MM.1S (cell line): ENCODE measurements at regions not wholly inside any gene's neighbourhood (a gene's known extent, or its start where the extent isn't known, plus 50 kb on each side); places are given as distances from the start of the nearest gene placed in this dataset.

Experiments used
- DNase-seq: peaks from one replicate; pipeline ENCODE4 v3.0.0-alpha.2; 2015
- H2AFZ ChIP-seq: fragments of 300-600 bp; sonication (generic); 2 replicates; pipeline ENCODE4 v1.6.0; 2016; ENCODE audit warnings: antibody characterized with exemption, low read length
- H3F3A ChIP-seq: fragments of 300-600 bp; sonication (generic); 2 replicates; pipeline ENCODE4 v1.6.1; 2016; ENCODE audit warnings: mild to moderate bottlenecking, antibody characterized with exemption, low read length, moderate library complexity, mixed read lengths; ENCODE audit not compliant: insufficient read depth
- H3K27ac ChIP-seq: fragments of 300-600 bp; sonication (generic); 2 replicates; pipeline ENCODE4 v1.5.1; 2016; ENCODE audit warnings: mild to moderate bottlenecking, low read length
- H3K27me3 ChIP-seq: fragments of 300-600 bp; sonication (generic); replicated peaks from 2 replicates; pipeline ENCODE4 v1.6.0; 2016; ENCODE audit warnings: low read length; ENCODE audit not compliant: insufficient read depth
- H3K36me3 ChIP-seq: fragments of 300-600 bp; sonication (generic); replicated peaks from 2 replicates; pipeline ENCODE4 v1.6.1; 2016; ENCODE audit warnings: mild to moderate bottlenecking, low read length, mixed read lengths; ENCODE audit not compliant: insufficient read depth
- H3K4me1 ChIP-seq: fragments of 300-600 bp; sonication (generic); 2 replicates; pipeline ENCODE4 v1.6.1; 2016; ENCODE audit warnings: low read length, mixed read lengths
- H3K4me2 ChIP-seq: fragments of 300-600 bp; sonication (generic); 2 replicates; pipeline ENCODE4 v1.6.0; 2016; ENCODE audit warnings: low read depth, low read length
- H3K4me3 ChIP-seq: fragments of 300-600 bp; sonication (generic); 2 replicates; pipeline ENCODE4 v1.5.1; 2016; ENCODE audit warnings: low read length, mixed read lengths
- H3K79me2 ChIP-seq: fragments of 300-600 bp; sonication (generic); 2 replicates; pipeline ENCODE4 v1.6.1; 2016; ENCODE audit warnings: mixed run types, low read length, mixed read lengths
- H3K9ac ChIP-seq: fragments of 300-600 bp; sonication (generic); 2 replicates; pipeline ENCODE4 v1.6.1; 2016; ENCODE audit warnings: low read length, mixed read lengths
- H3K9me2 ChIP-seq: fragments of 300-600 bp; sonication (generic); replicated peaks from 2 replicates; pipeline ENCODE4 v1.6.1; 2016; ENCODE audit warnings: mild to moderate bottlenecking, low read length, mixed read lengths; ENCODE audit not compliant: insufficient read depth
- H3K9me3 ChIP-seq: fragments of 300-600 bp; sonication (generic); replicated peaks from 2 replicates; pipeline ENCODE4 v1.6.1; 2016; ENCODE audit warnings: mild to moderate bottlenecking, low read length, mixed read lengths; ENCODE audit not compliant: insufficient read depth
- H4K20me1 ChIP-seq: fragments of 300-600 bp; sonication (generic); 2 replicates; pipeline ENCODE4 v1.6.1; 2016; ENCODE audit warnings: mild to moderate bottlenecking, low read length, moderate library complexity, mixed read lengths; ENCODE audit not compliant: insufficient read depth
- CTCF ChIP-seq: fragments of 300-600 bp; sonication (generic); IDR thresholded peaks from 2 replicates; pipeline ENCODE4 v1.5.1; 2016; ENCODE audit warnings: antibody characterized with exemption, low read length, mixed read lengths
- EZH2 ChIP-seq: fragments of 300-600 bp; sonication (generic); optimal IDR thresholded peaks from 2 replicates; pipeline ENCODE3; 2017; ENCODE audit warnings: low read depth, mild to moderate bottlenecking, antibody characterized with exemption, low read length, mixed read lengths
- EZH2phosphoT487 ChIP-seq: fragments of 300-600 bp; sonication (generic); IDR thresholded peaks from 2 replicates; pipeline ENCODE4 v1.6.1; 2018; ENCODE audit warnings: antibody characterized with exemption, low read length

GRCh38 chr2:67627456-67628207 lies 230.5 kb downstream of the ETAA1 start:
- H3K27ac ChIP-seq, result no peak overlapping the region
- TF ChIP-seq CTCF (no peak), EZH2 (no peak), EZH2phosphoT487 (no peak)
- no peak overlapping the region for H3K9ac ChIP-seq
- no peaks in the 10 kb centered on the region for H3K36me3 ChIP-seq
- H3K4me1 ChIP-seq, result no peaks in the 10 kb centered on the region
- DNase-seq, result no peak
- no peaks in the 10 kb centered on the region for H3K9me3 ChIP-seq
- H3K27me3 ChIP-seq, result no peaks in the 10 kb centered on the region
- no peak overlapping the region for H3K4me2 ChIP-seq
- no peak overlapping the region for H2AFZ ChIP-seq
- H3F3A ChIP-seq, result no peaks in the 10 kb centered on the region
- H3K9me2 ChIP-seq, result no peaks in the 10 kb centered on the region
- H3K79me2 ChIP-seq, result no peaks in the 10 kb centered on the region
- no peak overlapping the region for H3K4me3 ChIP-seq
- H4K20me1 ChIP-seq, result no peaks in the 10 kb centered on the region

GRCh38 chr2:67628892-67629291 lies 231.8 kb downstream of the ETAA1 start:
- H3K9me3 ChIP-seq, result no peaks in the 10 kb centered on the region
- TF ChIP-seq CTCF, result no peak
- no peak for TF ChIP-seq EZH2phosphoT487
- no peak for TF ChIP-seq EZH2

GRCh38 chr2:67631483-67631882 lies 234.3 kb downstream of the ETAA1 start:
- Histone ChIP-seq H3K79me2 (no peaks in the 10 kb centered on the region), H3K27ac (no peak overlapping the region), H3K36me3 (no peaks in the 10 kb centered on the region), H2AFZ (no peak overlapping the region), H4K20me1 (no peaks in the 10 kb centered on the region), H3K9me3 (no peaks in the 10 kb centered on the region), H3F3A (no peaks in the 10 kb centered on the region), H3K4me1 (no peaks in the 10 kb centered on the region), H3K9ac (no peak overlapping the region), H3K4me3 (no peak overlapping the region), H3K27me3 (no peaks in the 10 kb centered on the region), H3K9me2 (no peaks in the 10 kb centered on the region), H3K4me2 (no peak overlapping the region)
- TF ChIP-seq EZH2 (no peak), CTCF (no peak), EZH2phosphoT487 (no peak)
- DNase-seq, result no peak

More at GRCh38 chr2:67628892-67629291, 231.8 kb downstream of the ETAA1 start:
- Histone ChIP-seq H3F3A (no peaks in the 10 kb centered on the region), H2AFZ (no peak overlapping the region), H3K4me3 (no peak overlapping the region), H3K36me3 (no peaks in the 10 kb centered on the region), H3K27ac (no peak overlapping the region), H3K79me2 (no peaks in the 10 kb centered on the region), H3K4me1 (no peaks in the 10 kb centered on the region), H4K20me1 (no peaks in the 10 kb centered on the region), H3K9ac (no peak overlapping the region), H3K9me2 (no peaks in the 10 kb centered on the region), H3K4me2 (no peak overlapping the region), H3K27me3 (no peaks in the 10 kb centered on the region)
- DNase-seq, result no peak
